Endothelial cell of umbilical vein (primary cell): ENCODE measurements at regions not wholly inside any gene's neighbourhood (a gene's known extent, or its start where the extent isn't known, plus 50 kb on each side); places are given as distances from the start of the nearest gene placed in this dataset.

Experiments
- CTCF ChIP-seq, 2 donors: IDR thresholded peaks; 1 replicate in 1 of 2; 2 replicates in 1 of 2; pipeline ENCODE4 v1.5.1; 2011; ENCODE audit warnings: low read length in 2 of 2, mild to moderate bottlenecking in 2 of 2, moderate library complexity in 2 of 2, control low read depth in 1 of 2, inconsistent platforms in 1 of 2, low read depth in 1 of 2; ENCODE audit not compliant: insufficient read depth in 1 of 2; ENCODE audit errors: extremely low read depth in 1 of 2
- EZH2 ChIP-seq: IDR thresholded peaks from 2 replicates; pipeline ENCODE4 v1.6.1; 2012; ENCODE audit warnings: borderline replicate concordance, low read depth, mild to moderate bottlenecking, moderate library complexity, low read length, inconsistent platforms; ENCODE audit not compliant: severe bottlenecking
- FOS ChIP-seq: IDR thresholded peaks from 2 replicates; pipeline ENCODE4 v1.6.1; 2011; ENCODE audit warnings: mild to moderate bottlenecking, low read length, moderate library complexity, borderline replicate concordance; ENCODE audit not compliant: insufficient read depth
- GATA2 ChIP-seq: IDR thresholded peaks from 2 replicates; pipeline ENCODE4 v1.7.0; 2011; ENCODE audit warnings: low read depth, mild to moderate bottlenecking, moderate library complexity, mixed read lengths, low read length; ENCODE audit not compliant: insufficient read length, insufficient read depth
- JUN ChIP-seq: IDR thresholded peaks from 2 replicates; pipeline ENCODE4 v1.6.1; 2011; ENCODE audit warnings: borderline replicate concordance, low read depth; ENCODE audit not compliant: insufficient read length, insufficient read depth
- POLR2A ChIP-seq: IDR thresholded peaks from 2 replicates; pipeline ENCODE4 v1.6.1; 2012; ENCODE audit warnings: low read depth, mild to moderate bottlenecking, control low read depth, low read length
- POLR2AphosphoS5 ChIP-seq: IDR thresholded peaks from 2 replicates; pipeline ENCODE4 v1.6.1; 2012; ENCODE audit warnings: low read depth, mild to moderate bottlenecking, control low read depth, low read length, moderate library complexity; ENCODE audit not compliant: insufficient read depth

- TF ChIP-seq CTCF (IDR thresholded peaks at IDR 0.05; ENCODE audit: extremely low read depth in 1 of 2, insufficient read depth in 1 of 2, low read depth in 1 of 2, low read length in 2 of 2) (no peak), POLR2A (no peak), POLR2AphosphoS5 (no peak), EZH2 (no peak), JUN (no peak), GATA2 (no peak), FOS (no peak)
Measured at GRCh38 chr7:120163449-120163848, 109.5 kb upstream of the KCND2 start.
